HL-60 (cell line): ENCODE measurements at regions not wholly inside any gene's neighbourhood (a gene's known extent, or its start where the extent isn't known, plus 50 kb on each side); places are given as distances from the start of the nearest gene placed in this dataset.

Experiments
- DNase-seq, 2 experiments: peaks; one replicate each; pipeline ENCODE4 v3.0.0-alpha.2; 2010 to 2020; ENCODE audit warnings: low read depth in 1 of 2, low spot score in 1 of 2
- H3K27ac ChIP-seq: fragments of 250-450 bp; sonication (Bioruptor Pico); replicated peaks from 2 replicates; pipeline ENCODE4 v1.5.1; 2020; ENCODE audit warnings: mild to moderate bottlenecking, moderate library complexity
- H3K27me3 ChIP-seq: fragments of 250-450 bp; sonication (Bioruptor Pico); 2 replicates; pipeline ENCODE4 v1.5.1; 2021; ENCODE audit warnings: mild to moderate bottlenecking, moderate library complexity; ENCODE audit not compliant: insufficient read depth, poor library complexity, severe bottlenecking
- H3K4me3 ChIP-seq: replicated peaks from 2 replicates; pipeline ENCODE4 v1.5.1; 2011; ENCODE audit warnings: mild to moderate bottlenecking, control low read depth, low read length; ENCODE audit not compliant: insufficient read depth
- CTCF ChIP-seq: IDR thresholded peaks from one replicate; pipeline ENCODE4 v1.5.1; 2011; ENCODE audit warnings: low read length, control low read depth, inconsistent platforms; ENCODE audit not compliant: insufficient read depth
- GABPA ChIP-seq: IDR thresholded peaks from 2 replicates; pipeline ENCODE4 v1.6.1; 2012; ENCODE audit warnings: low read depth
- POLR2AphosphoS5 ChIP-seq: IDR thresholded peaks from 2 replicates; pipeline ENCODE4 v1.6.1; 2012; ENCODE audit warnings: low read depth
- REST ChIP-seq: IDR thresholded peaks from 2 replicates; pipeline ENCODE4 v1.6.1; 2012; ENCODE audit warnings: low read depth; ENCODE audit not compliant: insufficient replicate concordance
- SPI1 ChIP-seq: IDR thresholded peaks from 2 replicates; pipeline ENCODE4 v1.6.1; 2012; ENCODE audit warnings: low read depth, mild to moderate bottlenecking, borderline replicate concordance

GRCh38 chr5:23353286-23353685 is 154.1 kb upstream of the PRDM9 start:
- H3K27me3 ChIP-seq = no peaks in the 10 kb centered on the region
- DNase-seq = no peak
- no peak overlapping the region for H3K27ac ChIP-seq
- TF ChIP-seq GABPA = no peak
- no peak for TF ChIP-seq CTCF
- TF ChIP-seq REST = no peak
- TF ChIP-seq SPI1 = no peak
- no peak for TF ChIP-seq POLR2AphosphoS5
- H3K4me3 ChIP-seq = no peak overlapping the region

GRCh38 chr5:23352446-23352845 is 155.0 kb upstream of the PRDM9 start:
- H3K27ac ChIP-seq = no peak overlapping the region

GRCh38 chr5:23343121-23343520 is 164.3 kb upstream of the PRDM9 start:
- H3K27me3 ChIP-seq = no peaks in the 10 kb centered on the region
- DNase-seq = no peak
- H3K4me3 ChIP-seq = no peak overlapping the region
- H3K27ac ChIP-seq = no peak overlapping the region
- TF ChIP-seq GABPA = no peak
- no peak for TF ChIP-seq POLR2AphosphoS5
- TF ChIP-seq CTCF = no peak
- TF ChIP-seq REST = no peak
- TF ChIP-seq SPI1 = no peak

More at GRCh38 chr5:23352446-23352845, 155.0 kb upstream of the PRDM9 start:
- Histone ChIP-seq H3K27me3 (no peaks in the 10 kb centered on the region), H3K4me3 (no peak overlapping the region)
- DNase-seq = peak in 1 of 2 experiments; percentile 8
- TF ChIP-seq CTCF (no peak), REST (no peak), SPI1 (no peak), POLR2AphosphoS5 (no peak), GABPA (no peak)
